GM21825 (cell line): ENCODE measurements at regions not wholly inside any gene's neighbourhood (a gene's known extent, or its start where the extent isn't known, plus 50 kb on each side); places are given as distances from the start of the nearest gene placed in this dataset.
"Not testable (repeated sequence)": the region's sequence is repeated elsewhere in the genome, so short reads cannot be mapped to it uniquely, and the experiment has no call there.

ENCODE experiments used
- ATAC-seq: cut with Tn5 transposase; IDR thresholded peaks from one replicate; pipeline ENCODE4 v1.9.1; 2021; ENCODE audit warnings: mild to moderate bottlenecking, moderate library complexity; ENCODE audit not compliant: unreplicated experiment

DNA sequence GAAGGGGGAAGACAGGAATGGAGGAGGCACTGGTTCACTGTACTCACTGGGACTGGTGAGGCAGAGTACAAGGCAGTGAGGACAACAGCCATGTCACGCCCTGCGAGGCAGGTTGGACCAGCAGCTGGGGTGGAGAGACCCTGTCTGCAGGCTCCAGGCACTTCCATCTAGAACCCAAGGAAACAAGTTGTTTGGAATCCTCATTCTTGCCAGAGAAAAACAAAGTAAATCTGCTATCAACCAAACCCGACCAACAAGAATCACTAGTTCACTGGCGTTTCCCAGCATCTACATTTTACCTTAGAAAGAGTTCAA, 98.5 kb upstream of the CDYL start:
- ATAC-seq = no peak

DNA sequence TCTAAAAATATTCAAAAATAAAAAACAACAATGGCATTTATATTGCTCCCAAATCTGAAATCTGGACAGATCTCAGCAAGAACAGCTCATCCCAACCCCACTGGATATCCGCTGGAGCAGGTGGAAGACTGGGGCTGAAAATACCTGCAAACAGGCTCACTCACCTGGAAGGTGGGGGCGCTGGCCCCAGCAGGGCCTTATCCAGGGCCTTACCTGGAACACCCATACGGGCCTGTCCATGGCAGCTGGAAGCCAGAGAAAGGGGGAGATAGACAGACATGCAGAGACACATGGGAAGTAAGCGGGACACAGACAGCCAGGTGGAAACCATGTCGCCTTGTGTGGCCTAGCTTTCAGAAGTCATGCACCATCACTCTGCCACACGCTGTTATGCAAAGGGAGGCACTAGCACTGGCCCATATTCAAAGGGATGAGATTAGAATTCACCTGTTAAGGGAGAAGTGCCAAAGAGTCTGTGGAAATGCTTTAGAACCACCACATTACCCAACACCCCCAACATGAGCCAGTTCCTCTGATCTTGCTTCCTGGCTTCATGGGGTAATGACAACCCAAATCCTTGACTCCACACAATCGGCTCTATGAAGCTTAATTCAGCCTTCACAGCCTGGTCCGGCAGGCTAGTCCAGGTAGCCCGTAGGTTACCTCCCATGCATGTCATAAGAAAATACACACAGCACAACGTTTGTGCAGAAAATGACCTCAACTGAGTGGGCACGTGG, 99.0 kb upstream of the CDYL start:
- no peak for ATAC-seq

DNA sequence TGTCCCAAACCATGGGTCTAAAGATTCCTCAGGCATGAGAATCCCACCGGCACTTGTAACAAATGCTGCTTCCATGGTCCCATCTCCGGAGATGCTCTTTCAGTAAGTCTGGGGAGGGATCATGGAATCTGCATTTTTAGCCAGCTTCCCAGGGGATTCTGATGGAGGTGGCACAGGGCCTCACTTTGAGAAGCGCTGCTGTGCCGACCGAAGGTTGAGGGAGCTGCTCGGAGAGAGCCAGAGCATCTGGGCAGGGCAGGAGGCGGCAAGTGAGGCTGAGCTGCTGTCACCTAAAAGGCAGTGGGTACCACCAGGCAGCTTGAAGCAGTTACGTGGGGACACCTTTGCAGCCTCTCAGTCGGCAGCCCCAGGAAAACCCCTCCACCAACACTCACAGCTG, 100.2 kb upstream of the CDYL start:
- no peak for ATAC-seq

DNA sequence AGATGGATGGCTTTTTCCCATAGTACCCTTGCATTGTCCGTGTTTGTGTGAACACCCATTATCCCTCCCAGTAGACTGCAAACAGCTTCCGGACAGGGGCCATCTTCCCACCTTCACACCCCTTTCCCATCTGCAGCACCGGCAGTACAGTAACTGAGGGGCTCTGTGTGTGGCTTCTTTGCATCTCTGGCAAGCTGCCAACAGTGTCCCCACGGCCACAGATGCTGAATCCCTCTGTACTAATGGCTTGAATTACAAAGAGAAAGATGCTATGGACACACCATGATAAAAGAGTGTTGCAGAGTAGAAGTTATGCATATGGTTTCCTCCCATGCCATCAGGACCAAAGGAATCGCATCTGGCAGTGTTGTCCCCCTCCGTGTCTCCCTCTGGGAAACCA, 101.1 kb upstream of the CDYL start:
- ATAC-seq = no peak

DNA sequence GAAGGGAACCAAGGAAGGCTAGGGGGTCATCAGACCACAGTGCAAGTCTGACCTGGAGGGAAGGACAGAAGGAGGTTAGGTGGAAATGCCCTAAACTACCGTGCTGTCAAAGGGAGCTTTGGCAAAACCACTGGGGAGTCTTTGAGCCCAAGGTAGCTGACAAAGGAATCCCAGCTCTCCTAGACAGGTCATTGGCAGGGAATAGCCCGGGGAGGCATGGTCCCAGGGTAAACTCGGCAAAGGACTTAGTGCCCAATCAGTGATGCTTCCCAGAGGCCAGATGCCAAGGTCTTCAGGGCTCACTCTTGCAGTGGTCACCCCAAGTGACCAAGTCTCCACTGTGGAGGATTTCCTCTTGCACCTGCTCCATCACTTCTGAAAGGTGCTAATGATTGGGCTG, 102.3 kb upstream of the CDYL start:
- ATAC-seq = no peak

DNA sequence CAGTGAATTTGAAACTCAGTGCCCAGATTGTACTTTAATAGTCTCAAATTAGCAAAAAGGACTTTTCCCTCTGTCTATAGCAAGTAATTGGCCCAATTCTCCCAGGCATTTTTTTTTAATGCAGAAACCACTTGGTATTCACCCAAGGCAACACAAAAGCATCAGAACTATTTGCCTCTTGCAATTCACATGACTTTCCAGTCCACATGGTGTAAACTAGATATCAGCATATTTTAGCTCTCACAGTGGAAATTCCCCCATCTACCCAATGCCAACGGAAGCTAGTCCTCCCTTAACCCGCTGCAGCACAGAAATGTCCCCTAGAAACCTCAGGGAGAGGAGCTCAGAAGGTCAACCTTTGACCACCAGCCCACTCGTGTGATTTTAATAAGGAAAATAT, 103.4 kb upstream of the CDYL start:
- ATAC-seq = no peak

DNA sequence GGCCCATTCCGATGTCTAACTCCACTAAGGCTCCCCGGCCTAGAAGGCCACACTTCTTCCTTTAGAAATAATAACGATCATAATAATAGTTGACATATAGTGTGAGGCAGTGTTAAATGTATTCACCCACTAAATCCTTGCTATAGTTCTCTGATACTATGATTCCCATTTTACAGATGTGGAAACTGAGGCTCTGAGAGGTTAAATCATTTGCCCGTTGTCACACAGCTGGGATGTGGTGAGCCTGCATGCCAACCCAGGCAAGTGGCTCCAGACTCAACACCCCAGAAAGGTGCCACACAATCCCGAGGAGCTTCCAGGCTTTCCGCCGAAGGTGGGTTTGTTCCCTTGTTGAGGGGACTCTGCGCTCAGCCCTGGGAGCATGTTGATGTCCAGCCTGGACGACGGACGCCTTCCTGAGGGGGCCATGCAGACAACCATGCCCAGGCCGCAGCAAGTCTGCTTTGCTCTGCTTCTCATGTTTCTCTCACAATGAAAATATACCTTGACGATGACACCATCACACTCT, 104.6 kb upstream of the CDYL start:
- no peak for ATAC-seq

DNA sequence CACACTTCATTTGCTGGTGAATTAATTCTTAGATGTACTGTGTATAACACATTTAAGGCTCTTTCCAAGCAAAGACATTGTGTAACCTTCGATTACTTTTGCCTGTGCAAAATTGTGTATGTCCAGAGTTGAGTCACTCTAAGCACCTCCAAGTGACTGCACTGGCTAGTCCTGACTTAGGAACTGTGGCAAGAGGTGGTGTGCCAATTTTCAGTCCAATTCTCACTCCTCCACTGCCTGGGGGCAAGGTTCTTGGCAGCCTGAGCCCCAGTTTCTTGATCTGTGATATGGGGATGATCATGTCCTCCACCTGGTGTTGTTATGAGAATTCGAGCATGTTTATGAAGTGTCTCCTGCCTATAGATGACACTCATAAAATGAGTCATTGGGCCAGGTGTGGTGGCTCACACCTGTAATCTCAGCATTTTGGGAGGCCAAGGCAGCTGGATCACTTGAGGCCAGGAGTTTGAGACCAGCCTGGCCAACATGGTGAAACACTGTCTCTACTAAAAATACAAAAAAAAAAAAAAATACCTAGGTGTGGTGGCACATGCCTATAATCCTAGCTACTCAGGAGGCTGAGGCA, 105.3 kb upstream of the CDYL start:
- no peak for ATAC-seq

DNA sequence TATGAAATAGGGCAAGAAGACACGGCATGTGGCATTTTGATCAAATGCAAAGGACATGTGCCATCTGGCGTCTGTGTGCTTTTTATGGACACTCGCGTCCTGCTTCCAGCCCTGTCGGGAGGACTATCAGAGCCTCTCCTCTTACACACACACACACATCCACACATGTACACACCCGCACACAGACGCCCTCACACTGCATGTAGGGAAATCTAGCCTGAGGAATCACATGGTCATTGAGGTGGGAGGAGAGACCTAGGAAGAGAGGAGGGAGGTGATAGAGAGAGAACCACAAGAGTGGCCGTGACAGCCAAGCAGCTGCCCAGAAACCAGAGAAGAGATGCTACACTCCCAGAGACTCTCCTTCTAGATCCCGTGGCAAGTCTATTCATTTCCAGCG, 105.9 kb upstream of the CDYL start:
- ATAC-seq = no peak

DNA sequence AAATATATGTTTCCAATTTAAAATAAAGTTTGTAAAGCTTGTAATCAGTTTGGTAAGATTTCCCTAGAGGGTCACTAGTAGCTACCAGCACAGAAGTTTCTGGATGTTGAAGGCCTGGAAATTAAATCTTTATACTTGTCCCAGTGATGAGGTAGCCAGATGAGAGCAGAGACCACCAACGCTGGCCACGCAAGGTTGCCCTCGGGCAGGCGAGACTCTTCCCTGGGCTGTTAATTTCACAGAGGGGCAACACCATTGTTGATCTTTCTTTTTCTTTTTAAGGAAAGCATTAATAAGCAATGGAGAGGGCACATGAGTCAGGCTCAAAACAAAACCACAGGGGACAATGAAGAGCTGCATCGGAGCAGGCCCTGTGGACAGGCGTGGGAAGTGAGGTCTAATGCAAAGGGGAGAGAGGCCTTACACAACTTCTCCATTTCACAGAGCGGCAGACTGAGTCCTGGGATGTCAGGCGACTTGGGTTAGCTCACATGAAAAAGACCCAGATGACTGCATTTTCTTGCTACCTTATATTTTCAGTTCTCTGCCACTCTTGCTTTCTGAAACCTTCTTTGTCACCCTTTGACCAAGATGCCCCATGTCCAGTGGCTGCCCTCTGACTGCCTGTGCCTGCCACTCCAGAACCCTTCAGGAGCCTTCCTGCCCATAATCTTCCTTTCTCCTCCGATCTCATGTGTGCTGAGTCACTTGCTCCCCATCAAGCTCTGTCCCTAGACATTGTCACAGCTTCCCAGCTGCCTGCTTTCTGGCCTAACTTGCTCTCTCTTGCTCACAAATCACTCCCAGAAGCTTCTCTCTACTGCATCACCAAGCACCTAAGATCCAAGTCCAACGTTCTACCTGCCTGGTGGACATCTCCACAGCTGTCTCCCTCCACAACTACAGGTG, 107.7 kb upstream of the CDYL start:
- no peak for ATAC-seq

DNA sequence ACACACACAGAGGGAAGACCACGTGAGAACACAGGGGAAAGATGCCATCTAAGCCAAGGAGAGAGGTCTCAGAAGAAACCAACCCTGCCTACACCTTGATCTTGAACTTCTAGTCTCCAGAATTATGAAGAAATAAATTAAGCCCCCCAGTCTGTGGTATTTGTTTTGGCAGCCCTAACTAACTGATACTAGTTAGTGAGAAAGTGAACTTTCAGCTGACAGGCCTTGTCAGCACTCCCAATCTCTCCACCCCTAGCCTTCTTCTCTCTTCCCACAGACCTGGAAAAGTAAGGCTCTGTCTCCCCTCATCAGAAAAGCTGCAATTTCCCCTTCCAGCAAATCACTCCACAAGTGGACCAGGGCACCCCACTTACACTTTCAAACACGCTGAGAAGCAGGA, 108.6 kb upstream of the CDYL start:
- ATAC-seq = no peak

DNA sequence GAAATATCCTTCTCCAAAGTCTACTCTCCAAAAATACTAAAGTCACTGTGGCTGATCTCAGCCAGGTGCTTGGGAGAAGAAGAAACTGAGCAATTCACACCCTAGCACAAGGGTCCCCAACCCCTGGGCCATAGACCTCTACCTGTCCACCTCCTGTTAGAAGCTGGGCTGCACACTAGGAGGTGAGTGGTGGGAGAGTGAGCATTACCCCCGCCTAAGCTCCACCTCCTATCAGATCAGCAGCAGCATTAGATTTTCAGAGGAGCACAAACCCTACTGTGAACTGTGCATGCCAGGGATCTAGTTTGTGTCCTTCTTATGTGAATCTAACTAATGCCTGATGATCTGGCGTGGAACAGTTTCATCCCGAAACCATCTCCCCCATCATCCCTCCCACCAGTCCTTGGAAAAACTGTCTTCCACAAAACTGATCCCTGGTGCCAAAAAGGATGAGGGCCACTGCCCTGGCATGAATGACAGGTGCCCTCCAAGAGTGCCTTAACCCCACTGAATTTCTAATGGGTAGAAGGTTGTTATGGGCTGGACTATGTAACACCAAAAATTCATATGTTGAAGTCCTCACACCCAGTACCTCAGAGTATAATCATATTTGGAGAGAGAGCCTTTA, 109.2 kb upstream of the CDYL start:
- no peak for ATAC-seq

DNA sequence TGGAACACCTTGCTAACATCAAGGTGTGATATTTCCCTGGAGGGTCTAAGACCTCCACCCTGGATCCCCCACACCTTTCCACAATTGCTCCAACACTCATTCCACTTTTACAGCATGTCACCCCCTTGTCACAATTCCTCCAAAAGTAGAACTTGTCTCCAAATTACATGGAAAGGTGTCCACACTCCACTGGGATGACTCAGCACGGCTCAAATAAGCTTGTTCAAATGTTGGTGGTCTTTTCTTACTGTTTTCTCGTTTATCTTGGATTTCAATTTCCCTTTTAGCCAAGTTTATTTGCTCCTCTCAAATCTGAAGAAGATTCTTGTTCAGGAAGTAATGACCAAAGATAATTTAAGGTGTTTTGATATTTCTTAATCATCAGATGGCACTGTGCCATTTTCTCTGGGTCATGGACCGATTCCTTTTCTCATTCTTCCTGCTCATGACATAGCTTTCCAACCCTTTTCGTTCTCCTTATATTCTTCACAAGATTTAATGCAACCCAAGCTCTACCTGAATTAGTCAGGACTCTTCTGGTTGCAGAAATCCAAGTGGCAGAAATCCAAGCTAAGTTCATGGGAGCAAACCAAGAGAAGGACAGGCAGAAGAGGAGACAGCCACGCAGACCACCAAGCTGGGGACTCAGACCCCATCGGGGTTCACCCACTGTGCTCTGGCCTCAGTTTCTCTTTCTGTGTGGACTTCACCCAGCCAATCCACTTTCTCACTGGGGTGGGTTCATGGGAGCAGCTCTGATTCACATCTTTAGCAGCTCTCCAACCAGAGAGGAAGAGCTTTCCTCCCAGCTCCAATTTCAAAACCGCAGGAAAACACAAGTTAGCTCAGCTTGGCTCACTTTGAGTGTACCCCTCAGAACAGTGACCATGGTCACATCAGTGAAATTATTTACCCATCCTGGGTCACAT, 110.5 kb upstream of the CDYL start:
- no peak for ATAC-seq

DNA sequence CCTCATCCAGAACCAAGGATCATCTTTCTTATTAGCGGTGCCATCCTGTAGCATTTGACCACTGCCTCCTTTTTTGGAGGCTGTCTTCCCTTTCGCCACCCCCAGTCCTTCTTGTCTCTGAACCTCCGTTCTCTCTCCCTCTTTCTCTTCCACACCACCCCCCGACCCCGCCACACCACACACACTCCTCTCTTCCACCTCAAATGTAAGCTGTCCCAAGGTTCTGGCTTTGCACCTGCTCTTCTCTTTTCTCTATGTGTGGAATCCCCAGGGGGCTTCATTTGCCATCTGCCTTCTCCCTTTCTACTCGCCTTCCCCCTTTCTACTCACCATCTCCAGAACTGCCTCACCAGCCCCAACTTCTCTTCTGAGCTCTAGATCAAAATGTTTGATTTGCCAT, 111.3 kb upstream of the CDYL start:
- no peak for ATAC-seq

DNA sequence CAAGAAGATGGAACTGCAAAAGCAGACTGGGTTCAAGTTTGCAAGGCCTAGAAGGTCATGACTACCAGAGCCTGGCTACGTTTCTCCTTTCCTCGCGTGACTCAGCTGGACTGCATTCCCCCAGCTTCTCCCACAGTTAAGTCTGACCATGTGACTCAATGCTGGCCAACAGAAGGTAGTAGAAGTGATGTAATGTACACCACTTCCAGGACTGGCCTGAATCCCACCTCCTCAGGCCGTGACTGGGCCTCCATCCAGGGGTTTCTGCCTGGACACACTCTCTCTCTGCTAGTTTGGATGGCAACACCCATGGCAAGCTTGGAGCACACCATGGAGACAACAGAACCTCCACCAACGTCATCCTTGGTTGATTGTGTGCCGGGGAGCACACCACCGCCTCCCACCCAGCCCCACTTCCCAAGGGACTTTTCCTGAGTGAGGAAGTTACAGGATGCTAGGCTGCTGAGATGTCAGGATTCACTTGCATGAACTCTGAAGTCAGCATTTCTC, 112.0 kb upstream of the CDYL start:
- ATAC-seq = no peak

DNA sequence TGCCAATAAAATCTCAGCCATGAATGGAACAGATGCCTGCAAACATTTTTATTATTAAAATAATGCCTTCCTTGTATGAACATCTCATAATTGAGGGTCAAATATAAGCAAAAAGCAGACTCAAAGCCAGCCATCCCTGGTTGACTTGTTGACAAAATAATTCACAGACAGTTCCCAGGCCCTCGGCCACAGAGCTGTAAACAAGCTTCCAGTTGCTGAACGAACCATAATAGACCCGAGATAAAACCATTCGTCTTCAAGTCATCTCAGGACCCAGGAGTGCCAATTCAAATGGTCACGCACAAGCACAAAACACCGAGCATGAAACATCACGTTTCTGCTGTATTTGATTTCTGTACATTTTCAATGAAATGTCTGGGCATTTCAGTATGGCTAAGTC, 113.3 kb upstream of the CDYL start:
- ATAC-seq = no peak

DNA sequence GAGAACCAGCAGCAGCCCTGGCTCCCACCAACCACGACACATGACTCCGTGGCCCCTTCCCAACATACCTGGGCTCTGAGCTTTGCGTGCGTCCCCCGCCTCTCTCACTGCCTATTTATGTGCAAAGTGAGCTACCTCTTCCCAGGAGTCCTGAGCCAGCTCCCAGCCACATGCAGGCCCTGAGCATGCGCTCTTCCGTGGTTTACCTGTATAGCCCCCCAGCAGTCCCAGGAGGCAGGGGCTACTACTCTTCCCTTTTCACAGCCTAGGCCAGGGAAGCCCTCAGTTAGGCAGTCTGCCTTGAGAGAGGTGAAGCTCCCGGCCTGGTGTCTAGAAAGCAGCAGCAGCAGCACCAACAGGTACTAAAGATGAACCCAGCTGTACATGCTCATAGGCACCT, 114.8 kb upstream of the CDYL start:
- ATAC-seq = no peak

DNA sequence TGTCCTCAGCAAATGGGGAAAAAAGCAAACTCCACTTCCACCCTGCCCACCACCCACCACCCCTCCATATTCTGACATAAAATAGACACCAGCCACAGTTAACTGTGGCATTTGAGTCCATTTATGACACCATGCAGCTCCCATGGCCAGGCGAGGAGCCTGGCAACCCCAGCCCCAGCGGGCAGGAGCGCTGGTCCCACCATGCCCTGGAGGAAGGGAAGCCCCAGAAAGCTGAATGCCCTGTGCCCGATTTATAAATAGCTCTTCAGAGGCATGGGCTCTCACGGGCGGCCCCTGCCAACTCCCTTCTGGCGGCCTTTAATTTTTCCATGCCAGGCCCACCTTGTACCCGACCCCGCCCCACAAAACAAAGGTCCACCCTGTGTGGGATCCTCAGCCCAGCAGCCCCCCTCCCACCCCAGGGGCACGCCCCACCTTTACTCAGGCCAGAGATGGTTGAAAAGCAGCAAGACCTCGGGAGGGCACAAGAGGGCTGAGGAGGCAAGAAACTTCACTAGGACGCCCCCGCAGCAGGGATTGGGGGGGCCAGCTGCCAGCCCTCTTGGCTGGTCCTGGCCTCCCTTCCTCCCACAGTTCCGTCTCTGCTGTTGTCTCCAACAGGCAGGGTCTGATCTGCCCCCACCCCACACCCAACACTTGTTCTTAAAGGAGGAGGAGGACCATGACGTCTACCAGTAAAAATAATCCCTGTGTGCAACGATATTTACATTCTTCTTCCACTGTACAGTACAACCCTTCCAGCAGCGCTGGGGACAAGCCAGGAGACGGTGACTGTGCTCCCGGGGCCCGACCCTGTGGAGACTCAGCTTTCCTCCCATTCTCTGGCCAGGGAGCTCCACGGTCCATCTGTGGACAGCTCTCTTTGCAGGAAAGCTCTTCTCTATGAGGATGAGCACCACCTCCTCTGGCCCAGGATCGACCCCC, 115.6 kb upstream of the CDYL start:
- ATAC-seq = no peak

DNA sequence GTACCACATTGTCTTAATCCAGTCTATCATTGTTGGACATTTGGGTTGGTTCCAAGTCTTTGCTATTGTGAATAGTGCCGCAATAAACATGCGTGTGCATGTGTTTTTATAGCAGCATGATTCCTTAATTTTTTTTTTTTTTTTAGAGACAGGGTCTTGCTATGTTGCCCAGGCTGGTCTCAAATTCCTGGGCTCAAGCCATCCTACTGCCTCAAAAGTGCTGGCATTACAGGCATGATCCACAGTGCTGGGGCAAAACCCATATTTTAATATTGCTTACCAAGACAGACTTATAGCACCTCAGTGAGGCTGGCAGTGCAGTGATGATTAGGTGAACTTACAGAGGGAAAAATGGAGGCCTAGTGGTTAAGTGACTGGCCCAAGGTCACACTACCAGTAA, 116.5 kb upstream of the CDYL start:
- ATAC-seq = not testable (repeated sequence)
